Stimulated activated CD8-positive, alpha-beta memory T cell treated with anti-CD3 and anti-CD28 coated beads, Interleukin-15, amount 100 ng/mL, for 1 hour (primary cell): ENCODE measurements at regions not wholly inside any gene's neighbourhood (a gene's known extent, or its start where the extent isn't known, plus 50 kb on each side); places are given as distances from the start of the nearest gene placed in this dataset.

Source experiments
- DNase-seq: peaks from one replicate; pipeline ENCODE4 v3.0.0-alpha.2; 2020; ENCODE audit warnings: low read depth

- DNase-seq = no peak
Observed at GRCh38 chr20:60430516-60431001, 472.3 kb downstream of the CDH26 start.

DNA sequence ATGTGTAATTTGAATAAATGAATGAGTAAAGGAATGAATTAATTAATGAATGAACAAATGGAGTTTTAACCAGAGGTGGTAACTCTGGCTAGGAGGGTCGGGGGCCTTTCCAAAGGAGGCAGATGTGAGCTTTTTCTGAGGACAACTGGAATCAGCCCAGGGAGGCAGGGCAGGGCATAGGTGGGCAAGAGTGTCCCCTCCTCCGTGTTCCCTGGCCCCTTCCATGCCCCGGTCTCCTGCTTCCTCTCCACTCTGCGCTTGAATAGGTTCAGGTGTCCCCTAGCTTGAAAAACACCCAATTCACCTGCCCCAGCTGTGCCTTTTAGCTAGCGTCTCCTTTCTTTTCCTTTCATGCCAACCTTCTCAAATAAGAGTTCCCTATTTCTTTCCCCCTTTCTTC is 473.1 kb downstream of the CDH26 start:
- no peak for DNase-seq

GRCh38 chr20:60437418-60437817 is 479.2 kb downstream of the CDH26 start:
- DNase-seq = no peak

DNA sequence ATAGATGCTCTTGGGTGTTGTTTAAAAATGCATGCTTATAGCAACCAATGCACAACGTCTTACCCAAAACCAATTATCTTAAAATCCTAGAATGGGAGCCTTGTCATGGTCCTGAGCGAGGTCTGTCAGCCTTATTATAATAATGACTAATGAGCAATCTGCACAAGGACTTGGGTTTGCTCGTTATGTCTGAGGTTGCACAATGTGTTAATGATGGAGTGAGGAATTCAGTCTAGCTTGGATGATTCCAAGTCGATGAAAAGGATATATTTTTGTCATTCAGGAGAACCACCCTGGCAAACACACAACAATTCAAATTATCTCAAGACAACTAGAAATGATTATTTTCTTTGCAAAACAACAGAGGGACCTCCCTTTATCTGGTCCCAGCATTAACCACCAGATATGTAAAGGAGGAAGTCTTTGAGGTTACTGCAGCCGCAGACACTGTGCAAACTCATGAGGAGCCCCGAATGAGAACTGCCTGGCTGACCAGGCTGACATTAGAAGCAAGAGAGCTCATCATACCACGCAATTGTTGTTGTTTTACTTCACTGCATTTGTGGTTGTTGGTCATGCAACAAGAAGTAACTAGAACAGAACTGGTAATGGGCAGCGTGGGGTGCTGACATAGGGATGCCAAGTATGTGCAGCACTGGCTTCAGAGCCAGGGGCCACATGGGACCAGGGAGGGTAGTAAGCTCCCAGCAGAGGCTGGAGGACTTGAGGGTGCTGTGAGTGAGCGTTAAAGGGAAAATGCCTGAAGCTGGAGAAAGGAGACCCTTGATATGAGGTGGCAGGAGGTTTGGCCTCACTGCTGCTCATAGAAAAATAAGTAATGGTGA is 488.3 kb downstream of the CDH26 start:
- DNase-seq = no peak

- no peak for DNase-seq
Observed at GRCh38 chr20:60447703-60448102, 489.5 kb downstream of the CDH26 start.

- no peak for DNase-seq
Observed at GRCh38 chr20:60453388-60454246, 495.4 kb downstream of the CDH26 start.

- DNase-seq = no peak
Observed at GRCh38 chr20:60454491-60454890, 496.3 kb downstream of the CDH26 start.

DNA sequence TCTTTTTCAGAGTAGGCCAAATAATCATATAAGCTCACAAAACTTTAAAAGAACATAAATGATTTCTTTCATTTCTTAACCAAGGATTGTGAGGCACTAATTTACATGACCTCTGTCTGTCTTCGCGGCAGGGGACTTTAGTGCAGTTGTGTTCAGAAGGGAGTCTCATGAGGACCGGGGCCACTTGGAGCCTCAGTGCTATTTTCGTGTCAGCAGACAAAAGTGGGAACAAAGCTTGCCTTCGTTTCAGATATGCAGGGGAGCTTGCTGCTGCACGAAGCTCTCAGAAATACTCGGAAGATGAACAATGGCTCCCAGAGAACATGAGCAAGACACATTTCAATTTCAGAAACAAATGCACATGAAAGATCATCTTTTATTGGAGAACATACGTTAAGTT is 497.0 kb downstream of the CDH26 start:
- DNase-seq = no peak

GRCh38 chr20:60459212-60459611 is 501.0 kb downstream of the CDH26 start:
- DNase-seq = no peak

DNA sequence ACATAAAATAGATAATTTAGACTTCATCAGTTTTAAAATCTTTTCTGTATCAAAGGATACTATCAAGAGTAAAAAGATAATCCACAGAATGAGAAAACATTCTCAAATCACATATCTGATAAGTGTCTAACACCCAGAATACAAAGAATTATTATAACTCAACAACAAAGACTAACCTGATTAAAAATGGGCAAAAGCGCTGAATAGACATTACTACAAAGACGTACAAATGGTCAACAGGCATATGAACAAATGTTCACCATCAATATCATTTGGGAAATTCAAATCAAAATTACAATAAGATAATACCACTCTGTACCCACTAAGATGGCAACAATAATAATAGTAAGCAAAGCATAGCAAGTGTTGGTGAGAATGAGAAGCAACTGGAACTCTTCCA is 503.8 kb downstream of the CDH26 start:
- no peak for DNase-seq

DNA sequence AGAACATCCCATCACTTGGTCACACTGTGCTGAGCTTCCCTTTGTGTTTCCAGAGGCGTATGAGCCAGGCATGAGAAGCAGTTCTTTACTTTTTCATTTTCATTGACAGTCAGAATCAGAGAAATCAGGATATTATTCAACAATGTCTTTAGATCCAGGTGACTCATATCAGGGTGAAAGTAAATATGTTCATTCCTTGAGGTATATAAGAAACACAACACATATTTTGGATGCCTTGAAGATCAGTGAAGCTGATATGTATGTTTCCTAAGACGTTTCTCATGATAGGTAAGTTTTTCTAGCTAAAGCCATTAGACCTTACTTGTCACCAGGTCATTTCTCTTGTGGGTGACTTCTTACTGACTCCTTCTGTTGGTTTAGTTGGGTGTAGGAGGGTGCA is 505.6 kb downstream of the CDH26 start:
- no peak for DNase-seq

DNA sequence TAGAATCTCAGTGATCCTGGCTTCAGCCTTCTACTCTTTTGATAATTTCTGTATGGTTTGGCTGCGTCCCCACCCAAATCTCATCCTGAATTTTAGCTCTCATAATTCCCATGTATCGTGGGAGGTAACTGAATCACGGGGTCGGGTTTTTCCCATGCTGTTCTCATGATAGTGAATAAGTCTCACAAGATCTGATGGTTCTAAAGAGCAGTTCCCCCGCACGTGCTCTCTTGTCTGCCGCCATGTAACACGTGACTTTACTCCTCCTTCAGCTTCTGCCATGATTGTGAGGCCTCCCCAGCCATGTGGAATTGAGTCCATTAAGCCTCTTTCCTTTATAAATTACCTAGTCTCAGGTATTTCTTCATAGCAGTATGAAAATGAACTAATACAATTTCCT is 507.2 kb downstream of the CDH26 start:
- DNase-seq = no peak

DNA sequence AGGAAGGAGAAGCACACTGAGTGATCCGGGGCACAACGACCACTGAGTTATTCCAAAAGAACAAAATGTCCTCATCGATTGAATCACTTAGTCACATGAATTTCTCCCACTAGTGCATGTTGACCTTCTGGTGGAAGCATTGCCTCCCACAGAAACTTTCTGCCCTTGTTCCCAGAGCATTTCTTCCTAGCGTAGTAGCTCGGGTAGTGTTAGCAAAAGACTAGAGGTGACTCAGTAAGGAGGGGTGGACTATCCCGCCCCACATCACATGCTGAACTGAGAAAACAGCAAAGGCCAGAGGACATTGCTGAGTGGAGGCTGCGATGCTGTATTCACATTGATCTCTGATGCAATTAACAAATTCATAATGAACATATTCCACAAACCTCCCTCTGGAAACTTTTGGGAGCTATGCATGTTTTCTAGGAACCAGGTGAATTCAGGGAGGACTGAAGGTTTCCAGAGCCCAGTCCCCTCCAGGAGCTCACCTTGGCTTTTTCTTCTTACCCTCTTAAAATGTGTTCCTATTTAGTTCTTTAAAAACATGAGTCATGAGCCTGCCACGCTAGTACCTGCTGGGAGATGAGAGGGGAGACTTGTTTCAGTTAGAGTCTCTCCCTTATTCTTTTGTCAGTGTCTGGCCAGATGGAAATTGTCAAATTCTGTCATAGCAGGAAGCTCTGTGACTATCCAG is 507.9 kb downstream of the CDH26 start:
- no peak for DNase-seq

- no peak for DNase-seq
Observed at GRCh38 chr20:60466687-60467022, 508.4 kb downstream of the CDH26 start.

GRCh38 chr20:60467078-60467477 is 508.9 kb downstream of the CDH26 start:
- DNase-seq = no peak

DNA sequence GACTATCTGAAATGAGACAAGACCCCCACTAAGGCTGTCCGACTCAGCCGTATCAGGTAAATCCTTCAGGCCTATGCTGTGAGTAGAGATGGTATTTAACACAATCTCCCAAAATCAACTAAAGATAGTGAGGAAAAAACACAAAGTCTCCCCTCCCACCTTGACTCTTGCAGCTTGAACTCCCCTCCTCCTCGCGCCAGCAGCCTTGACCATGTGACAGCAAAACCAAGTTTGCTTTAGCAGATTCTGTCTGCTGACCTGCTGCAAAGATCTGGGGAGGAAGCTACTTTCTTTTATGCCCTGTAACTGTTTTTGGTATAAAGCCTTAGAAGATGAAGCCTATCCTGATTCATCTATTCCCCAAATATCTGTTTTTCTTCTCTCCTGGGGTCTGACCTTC is 509.5 kb downstream of the CDH26 start:
- DNase-seq = no peak

DNA sequence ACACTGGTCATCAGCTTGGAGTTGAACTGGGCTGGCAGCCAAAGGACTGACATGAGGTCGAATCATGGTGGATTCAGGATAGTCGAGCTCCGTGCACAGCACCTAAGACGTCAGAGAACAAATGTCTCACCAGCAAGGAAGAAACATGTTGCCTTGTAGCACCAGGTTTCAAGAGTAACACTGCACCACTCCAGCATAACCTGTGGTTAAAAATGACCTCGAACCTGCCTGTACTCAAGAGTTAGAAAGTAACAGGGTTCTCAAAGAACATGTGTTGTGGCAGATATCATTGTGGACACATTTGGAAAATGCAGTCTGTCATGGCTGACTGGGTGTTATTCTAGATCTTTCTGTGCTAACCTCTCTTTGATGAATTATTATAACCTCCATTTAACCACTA is 511.6 kb downstream of the CDH26 start:
- DNase-seq = no peak

GRCh38 chr20:60470366-60470765 is 512.1 kb downstream of the CDH26 start:
- no peak for DNase-seq

GRCh38 chr20:60473211-60473610 is 515.0 kb downstream of the CDH26 start:
- no peak for DNase-seq

DNA sequence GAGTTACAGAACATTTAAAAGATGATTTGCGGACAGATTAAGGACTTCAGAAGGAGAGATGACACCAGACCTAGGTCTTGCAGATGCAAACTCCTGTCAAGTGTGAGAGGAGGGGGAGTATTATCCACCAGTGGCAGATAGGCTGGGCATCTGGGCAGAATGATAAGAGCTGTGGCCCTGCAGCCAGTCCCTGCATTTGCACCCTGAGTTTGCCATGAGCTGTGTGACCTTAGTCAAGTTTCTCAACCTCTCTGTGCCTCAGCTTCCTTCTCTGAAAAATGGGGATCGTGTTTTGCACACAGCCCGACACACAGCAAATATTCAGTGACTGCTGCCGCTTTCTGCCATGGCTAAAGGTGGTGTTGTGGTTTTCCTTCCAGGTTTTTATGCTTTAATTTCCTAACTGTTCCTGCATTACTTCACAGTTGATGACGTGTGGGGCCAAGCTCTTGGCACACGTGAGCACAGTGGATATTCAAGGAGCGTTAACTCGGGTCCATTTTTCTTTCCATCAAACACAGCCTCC is 516.2 kb downstream of the CDH26 start:
- no peak for DNase-seq

GRCh38 chr20:60476045-60476444 is 517.8 kb downstream of the CDH26 start:
- no peak for DNase-seq

GRCh38 chr20:60477958-60478357 is 519.7 kb downstream of the CDH26 start:
- no peak for DNase-seq
